ENCODE measurements at regions not wholly inside any gene's neighbourhood (a gene's known extent, or its start where the extent isn't known, plus 50 kb on each side); places are given as distances from the start of the nearest gene placed in this dataset.

GRCh38 chr4:14646831-14647230 is 355.4 kb upstream of the CPEB2 start:
- H3K36me3 Mint-ChIP-seq (ENCODE audit: unreplicated experiment) = no peaks in the 10 kb centered on the region
- no peaks in the 10 kb centered on the region for H3K4me1 Mint-ChIP-seq (ENCODE audit: unreplicated experiment)
- TF ChIP-seq CTCF (IDR thresholded peaks at IDR 0.05) = no peak
- peaks cover 16% of the 10 kb centered on the region for H3K9me3 Mint-ChIP-seq (ENCODE audit: unreplicated experiment)
- peaks cover 4% of the 10 kb centered on the region for H3K27me3 Mint-ChIP-seq (ENCODE audit: unreplicated experiment)
- no peak overlapping the region for H3K27ac Mint-ChIP-seq (ENCODE audit: unreplicated experiment)
- H3K4me3 Mint-ChIP-seq (ENCODE audit: unreplicated experiment) = no peak overlapping the region
- DNase-seq (ENCODE audit: extremely low spot score, unreplicated experiment) = no peak

GRCh38 chr4:14650127-14650526 is 352.2 kb upstream of the CPEB2 start:
- Mint-ChIP-seq H3K4me3 (ENCODE audit: unreplicated experiment) (no peak overlapping the region), H3K27ac (ENCODE audit: unreplicated experiment) (no peak overlapping the region), H3K27me3 (ENCODE audit: unreplicated experiment) (no peaks in the 10 kb centered on the region), H3K36me3 (ENCODE audit: unreplicated experiment) (no peaks in the 10 kb centered on the region), H3K9me3 (ENCODE audit: unreplicated experiment) (peaks cover 24% of the 10 kb centered on the region), H3K4me1 (ENCODE audit: unreplicated experiment) (no peaks in the 10 kb centered on the region)
- DNase-seq (ENCODE audit: extremely low spot score, unreplicated experiment) = no peak
- TF ChIP-seq CTCF (IDR thresholded peaks at IDR 0.05) = no peak

- Mint-ChIP-seq H3K4me3 (ENCODE audit: unreplicated experiment) (no peak overlapping the region), H3K27me3 (ENCODE audit: unreplicated experiment) (no peaks in the 10 kb centered on the region), H3K27ac (ENCODE audit: unreplicated experiment) (no peak overlapping the region), H3K36me3 (ENCODE audit: unreplicated experiment) (no peaks in the 10 kb centered on the region), H3K4me1 (ENCODE audit: unreplicated experiment) (no peaks in the 10 kb centered on the region), H3K9me3 (ENCODE audit: unreplicated experiment) (peaks cover 27% of the 10 kb centered on the region)
- no peak for TF ChIP-seq CTCF (IDR thresholded peaks at IDR 0.05)
- no peak for DNase-seq (ENCODE audit: extremely low spot score, unreplicated experiment)
Measured at GRCh38 chr4:14652522-14652921, 349.8 kb upstream of the CPEB2 start.

GRCh38 chr4:14653338-14653737 is 348.9 kb upstream of the CPEB2 start:
- no peaks in the 10 kb centered on the region for H3K36me3 Mint-ChIP-seq (ENCODE audit: unreplicated experiment)
- no peaks in the 10 kb centered on the region for H3K4me1 Mint-ChIP-seq (ENCODE audit: unreplicated experiment)
- no peak for DNase-seq (ENCODE audit: extremely low spot score, unreplicated experiment)
- TF ChIP-seq CTCF (IDR thresholded peaks at IDR 0.05) = no peak
- H3K27me3 Mint-ChIP-seq (ENCODE audit: unreplicated experiment) = no peaks in the 10 kb centered on the region
- H3K27ac Mint-ChIP-seq (ENCODE audit: unreplicated experiment) = no peak overlapping the region
- peaks cover 25% of the 10 kb centered on the region for H3K9me3 Mint-ChIP-seq (ENCODE audit: unreplicated experiment)
- no peak overlapping the region for H3K4me3 Mint-ChIP-seq (ENCODE audit: unreplicated experiment)

GRCh38 chr4:14659286-14659685 is 343.0 kb upstream of the CPEB2 start:
- no peak for TF ChIP-seq CTCF (IDR thresholded peaks at IDR 0.05)
- DNase-seq (ENCODE audit: extremely low spot score, unreplicated experiment) = no peak
- H3K4me3 Mint-ChIP-seq (ENCODE audit: unreplicated experiment) = no peak overlapping the region
- H3K27me3 Mint-ChIP-seq (ENCODE audit: unreplicated experiment) = no peaks in the 10 kb centered on the region
- H3K9me3 Mint-ChIP-seq (ENCODE audit: unreplicated experiment) = peaks cover 10% of the 10 kb centered on the region
- no peaks in the 10 kb centered on the region for H3K36me3 Mint-ChIP-seq (ENCODE audit: unreplicated experiment)
- no peaks in the 10 kb centered on the region for H3K4me1 Mint-ChIP-seq (ENCODE audit: unreplicated experiment)
- no peak overlapping the region for H3K27ac Mint-ChIP-seq (ENCODE audit: unreplicated experiment)
